Right lobe of liver (tissue), 4 donors: ENCODE measurements at regions not wholly inside any gene's neighbourhood (a gene's known extent, or its start where the extent isn't known, plus 50 kb on each side); places are given as distances from the start of the nearest gene placed in this dataset.

Experiments used
- POLR2A ChIP-seq: fragments of 450-650 bp; IDR thresholded peaks from one replicate; pipeline ENCODE4 v1.6.1; 2017; ENCODE audit warnings: antibody characterized with exemption, mild to moderate bottlenecking
- TF ChIP-seq, protein P1 (sequence below), 4 donors: fragments of 200-600 bp in 3 of 4; fragments of 450-650 bp in 1 of 4; IDR thresholded peaks; one replicate each; pipeline versions ENCODE4 v1.5.1 to v1.8.0; 2016 to 2022; ENCODE audit warnings: antibody characterized with exemption in 4 of 4, mild to moderate bottlenecking in 2 of 4
- donor health status: DM: no; HTN: no; CAD: no.
- donor health status: DM: no; HTN: no; CAD: no.
- donor health status: DM: no; HTN: yes; CAD: no.

DNA sequence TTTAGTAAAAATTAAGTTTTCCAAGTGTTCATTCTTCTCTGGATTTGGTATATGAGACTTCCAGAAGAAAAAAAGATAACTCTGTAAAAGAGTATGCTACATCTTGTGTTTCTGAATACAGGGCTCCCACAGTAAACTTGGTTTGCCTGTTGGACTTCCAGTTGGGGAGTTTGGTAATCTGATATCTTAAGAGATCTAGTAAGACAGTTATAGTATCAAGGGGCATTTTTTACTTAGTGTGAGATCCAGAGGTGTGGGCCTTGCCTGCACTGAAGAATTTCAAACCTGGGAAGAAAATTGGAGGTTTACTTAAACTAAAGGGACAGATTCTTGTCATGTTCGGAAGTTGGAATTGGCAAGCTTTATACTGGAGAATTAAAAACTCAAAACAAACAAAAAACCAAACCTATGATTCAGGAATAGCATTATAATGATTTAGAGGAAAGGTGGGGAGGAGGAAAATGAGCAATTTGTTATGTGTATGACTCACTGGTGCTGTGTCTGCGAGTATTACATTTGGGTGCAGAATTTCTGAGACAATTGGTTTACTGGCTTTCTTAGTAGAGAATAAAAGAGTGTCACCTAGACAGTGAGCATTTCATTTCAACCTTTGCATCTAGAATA, 58.9 kb upstream of the ULK4 start:
- TF ChIP-seq, protein P1, sequence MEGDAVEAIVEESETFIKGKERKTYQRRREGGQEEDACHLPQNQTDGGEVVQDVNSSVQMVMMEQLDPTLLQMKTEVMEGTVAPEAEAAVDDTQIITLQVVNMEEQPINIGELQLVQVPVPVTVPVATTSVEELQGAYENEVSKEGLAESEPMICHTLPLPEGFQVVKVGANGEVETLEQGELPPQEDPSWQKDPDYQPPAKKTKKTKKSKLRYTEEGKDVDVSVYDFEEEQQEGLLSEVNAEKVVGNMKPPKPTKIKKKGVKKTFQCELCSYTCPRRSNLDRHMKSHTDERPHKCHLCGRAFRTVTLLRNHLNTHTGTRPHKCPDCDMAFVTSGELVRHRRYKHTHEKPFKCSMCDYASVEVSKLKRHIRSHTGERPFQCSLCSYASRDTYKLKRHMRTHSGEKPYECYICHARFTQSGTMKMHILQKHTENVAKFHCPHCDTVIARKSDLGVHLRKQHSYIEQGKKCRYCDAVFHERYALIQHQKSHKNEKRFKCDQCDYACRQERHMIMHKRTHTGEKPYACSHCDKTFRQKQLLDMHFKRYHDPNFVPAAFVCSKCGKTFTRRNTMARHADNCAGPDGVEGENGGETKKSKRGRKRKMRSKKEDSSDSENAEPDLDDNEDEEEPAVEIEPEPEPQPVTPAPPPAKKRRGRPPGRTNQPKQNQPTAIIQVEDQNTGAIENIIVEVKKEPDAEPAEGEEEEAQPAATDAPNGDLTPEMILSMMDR (IDR thresholded peaks at IDR 0.05): no peak
- TF ChIP-seq POLR2A: no peak
